ENCODE measurements at regions not wholly inside any gene's neighbourhood (a gene's known extent, or its start where the extent isn't known, plus 50 kb on each side); places are given as distances from the start of the nearest gene placed in this dataset.
"Not testable (repeated sequence)": the region's sequence is repeated elsewhere in the genome, so short reads cannot be mapped to it uniquely, and the experiment has no call there.

- WGBS (ENCODE audit: extremely low coverage, insufficient coverage, low lambda C conversion rate) = no CpG with 5 or more reads among the region's 1 CpG
These were observed 289.3 kb upstream of the PABPC4L start for GRCh38 chr4:134490863-134491262.

DNA sequence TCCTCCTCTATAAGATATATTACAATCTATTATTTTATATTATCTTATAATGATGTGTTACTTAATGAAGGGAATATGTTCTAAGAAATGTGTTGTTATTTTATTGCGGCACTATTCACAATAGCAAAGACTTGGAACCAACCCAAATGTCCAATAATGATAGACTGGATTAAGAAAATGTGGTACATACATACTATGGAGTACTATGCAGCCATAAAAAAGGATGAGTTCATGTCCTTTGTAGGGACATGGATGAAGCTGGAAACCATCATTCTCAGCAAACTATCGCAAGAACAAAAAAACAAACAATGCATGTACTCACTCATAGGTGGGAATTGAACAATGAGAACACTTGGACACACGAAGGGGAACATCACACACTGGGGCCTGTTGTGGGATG is 281.9 kb upstream of the PABPC4L start:
- not testable (repeated sequence) for H3K4me1 ChIP-seq (ENCODE audit: control insufficient read depth, low read depth, low read length); H3K36me3 ChIP-seq (ENCODE audit: control insufficient read depth, insufficient read depth, low read length); H3K56ac ChIP-seq (ENCODE audit: low read length); H3K4ac ChIP-seq (ENCODE audit: low read depth, low read length); H3K23ac ChIP-seq (ENCODE audit: low read length); H2BK15ac ChIP-seq (replicated peaks; ENCODE audit: low read depth); DNase-seq; H3K9ac ChIP-seq (ENCODE audit: low read length); H2BK5ac ChIP-seq (ENCODE audit: low read length); H3K18ac ChIP-seq (ENCODE audit: low read length); H2AK5ac ChIP-seq (ENCODE audit: low read length); H2BK120ac ChIP-seq (ENCODE audit: low read depth, low read length); H4K8ac ChIP-seq (ENCODE audit: low read depth, low read length); H3K4me3 ChIP-seq (ENCODE audit: low read length); H4K5ac ChIP-seq (ENCODE audit: low read length); H3K27ac ChIP-seq (ENCODE audit: low read depth, low read length); H3K79me2 ChIP-seq (ENCODE audit: control insufficient read depth, insufficient read depth, low read length); H3K4me2 ChIP-seq (ENCODE audit: low read length); H3K27me3 ChIP-seq (ENCODE audit: insufficient read depth, low read length, poor library complexity); H3K79me1 ChIP-seq (ENCODE audit: low read length)
- no CpG with 5 or more reads among the region's 3 CpGs for WGBS (ENCODE audit: extremely low coverage, insufficient coverage, low lambda C conversion rate)

More at GRCh38 chr4:134490863-134491262, 289.3 kb upstream of the PABPC4L start:
- H2BK15ac ChIP-seq (replicated peaks; ENCODE audit: low read depth) = no peak overlapping the region
- H2BK120ac ChIP-seq (ENCODE audit: low read depth, low read length) = no peak overlapping the region
- H3K4me1 ChIP-seq (ENCODE audit: control insufficient read depth, low read depth, low read length) = no peaks in the 10 kb centered on the region
- no peak overlapping the region for H2AK5ac ChIP-seq (ENCODE audit: low read length)
- H4K8ac ChIP-seq (ENCODE audit: low read depth, low read length) = no peak overlapping the region
- no peaks in the 10 kb centered on the region for H3K27me3 ChIP-seq (ENCODE audit: insufficient read depth, low read length, poor library complexity)
- no peak overlapping the region for H3K4ac ChIP-seq (ENCODE audit: low read depth, low read length)
- H3K18ac ChIP-seq (ENCODE audit: low read length) = no peak overlapping the region
- no peaks in the 10 kb centered on the region for H3K36me3 ChIP-seq (ENCODE audit: control insufficient read depth, insufficient read depth, low read length)
- no peak overlapping the region for H4K5ac ChIP-seq (ENCODE audit: low read length)
- no peak overlapping the region for H2BK5ac ChIP-seq (ENCODE audit: low read length)
- no peak overlapping the region for H3K27ac ChIP-seq (ENCODE audit: low read depth, low read length)
- no peak overlapping the region for H3K23ac ChIP-seq (ENCODE audit: low read length)
- no peaks in the 10 kb centered on the region for H3K79me1 ChIP-seq (ENCODE audit: low read length)
- no peak for DNase-seq
- H3K56ac ChIP-seq (ENCODE audit: low read length) = no peak overlapping the region
- no peak overlapping the region for H3K4me3 ChIP-seq (ENCODE audit: low read length)
- H3K79me2 ChIP-seq (ENCODE audit: control insufficient read depth, insufficient read depth, low read length) = no peaks in the 10 kb centered on the region
- H3K9ac ChIP-seq (ENCODE audit: low read length) = no peak overlapping the region
- H3K4me2 ChIP-seq (ENCODE audit: low read length) = no peak overlapping the region

GRCh38 chr4:134471569-134471968 is 270.0 kb upstream of the PABPC4L start:
- H3K27me3 ChIP-seq (ENCODE audit: insufficient read depth, low read length, poor library complexity) = no peaks in the 10 kb centered on the region
- H3K9ac ChIP-seq (ENCODE audit: low read length) = no peak overlapping the region
- no peak overlapping the region for H2BK120ac ChIP-seq (ENCODE audit: low read depth, low read length)
- no peak overlapping the region for H3K56ac ChIP-seq (ENCODE audit: low read length)
- H2BK5ac ChIP-seq (ENCODE audit: low read length) = no peak overlapping the region
- no peak overlapping the region for H3K23ac ChIP-seq (ENCODE audit: low read length)
- no peak overlapping the region for H3K4me2 ChIP-seq (ENCODE audit: low read length)
- H2BK15ac ChIP-seq (replicated peaks; ENCODE audit: low read depth) = no peak overlapping the region
- no peaks in the 10 kb centered on the region for H3K79me1 ChIP-seq (ENCODE audit: low read length)
- no peak overlapping the region for H2AK5ac ChIP-seq (ENCODE audit: low read length)
- no peaks in the 10 kb centered on the region for H3K36me3 ChIP-seq (ENCODE audit: control insufficient read depth, insufficient read depth, low read length)
- no peak overlapping the region for H3K27ac ChIP-seq (ENCODE audit: low read depth, low read length)
- no peak overlapping the region for H3K4ac ChIP-seq (ENCODE audit: low read depth, low read length)
- no peak overlapping the region for H3K4me3 ChIP-seq (ENCODE audit: low read length)
- no CpG with 5 or more reads among the region's 1 CpG for WGBS (ENCODE audit: extremely low coverage, insufficient coverage, low lambda C conversion rate)
- no peaks in the 10 kb centered on the region for H3K79me2 ChIP-seq (ENCODE audit: control insufficient read depth, insufficient read depth, low read length)
- no peak overlapping the region for H3K18ac ChIP-seq (ENCODE audit: low read length)
- H3K4me1 ChIP-seq (ENCODE audit: control insufficient read depth, low read depth, low read length) = no peaks in the 10 kb centered on the region
- H4K8ac ChIP-seq (ENCODE audit: low read depth, low read length) = no peak overlapping the region
- no peak for DNase-seq
- H4K5ac ChIP-seq (ENCODE audit: low read length) = no peak overlapping the region

GRCh38 chr4:134470544-134470943 is 269.0 kb upstream of the PABPC4L start:
- H2AK5ac ChIP-seq (ENCODE audit: low read length) = no peak overlapping the region
- DNase-seq = peak; percentile 85
- no peak overlapping the region for H2BK120ac ChIP-seq (ENCODE audit: low read depth, low read length)
- H3K4me1 ChIP-seq (ENCODE audit: control insufficient read depth, low read depth, low read length) = no peaks in the 10 kb centered on the region
- H3K4me3 ChIP-seq (ENCODE audit: low read length) = no peak overlapping the region
- H3K23ac ChIP-seq (ENCODE audit: low read length) = no peak overlapping the region
- H2BK15ac ChIP-seq (replicated peaks; ENCODE audit: low read depth) = no peak overlapping the region
- no CpG with 5 or more reads among the region's 2 CpGs for WGBS (ENCODE audit: extremely low coverage, insufficient coverage, low lambda C conversion rate)
- H2BK5ac ChIP-seq (ENCODE audit: low read length) = no peak overlapping the region
- H4K5ac ChIP-seq (ENCODE audit: low read length) = no peak overlapping the region
- no peak overlapping the region for H4K8ac ChIP-seq (ENCODE audit: low read depth, low read length)
- no peak overlapping the region for H3K9ac ChIP-seq (ENCODE audit: low read length)
- H3K27me3 ChIP-seq (ENCODE audit: insufficient read depth, low read length, poor library complexity) = no peaks in the 10 kb centered on the region
- H3K36me3 ChIP-seq (ENCODE audit: control insufficient read depth, insufficient read depth, low read length) = no peaks in the 10 kb centered on the region
- H3K79me2 ChIP-seq (ENCODE audit: control insufficient read depth, insufficient read depth, low read length) = no peaks in the 10 kb centered on the region
- H3K27ac ChIP-seq (ENCODE audit: low read depth, low read length) = no peak overlapping the region
- no peak overlapping the region for H3K4ac ChIP-seq (ENCODE audit: low read depth, low read length)
- H3K18ac ChIP-seq (ENCODE audit: low read length) = no peak overlapping the region
- H3K79me1 ChIP-seq (ENCODE audit: low read length) = no peaks in the 10 kb centered on the region
- no peak overlapping the region for H3K4me2 ChIP-seq (ENCODE audit: low read length)
- no peak overlapping the region for H3K56ac ChIP-seq (ENCODE audit: low read length)

- Histone ChIP-seq H3K27ac (ENCODE audit: low read depth, low read length) (no peak overlapping the region), H3K79me1 (ENCODE audit: low read length) (no peaks in the 10 kb centered on the region), H3K27me3 (ENCODE audit: insufficient read depth, low read length, poor library complexity) (no peaks in the 10 kb centered on the region), H3K79me2 (ENCODE audit: control insufficient read depth, insufficient read depth, low read length) (no peaks in the 10 kb centered on the region), H2BK5ac (ENCODE audit: low read length) (no peak overlapping the region), H2BK120ac (ENCODE audit: low read depth, low read length) (no peak overlapping the region), H2BK15ac (replicated peaks; ENCODE audit: low read depth) (no peak overlapping the region), H4K8ac (ENCODE audit: low read depth, low read length) (no peak overlapping the region), H3K18ac (ENCODE audit: low read length) (no peak overlapping the region), H2AK5ac (ENCODE audit: low read length) (no peak overlapping the region), H3K4ac (ENCODE audit: low read depth, low read length) (no peak overlapping the region), H3K23ac (ENCODE audit: low read length) (no peak overlapping the region), H3K36me3 (ENCODE audit: control insufficient read depth, insufficient read depth, low read length) (no peaks in the 10 kb centered on the region), H3K4me2 (ENCODE audit: low read length) (no peak overlapping the region), H3K4me1 (ENCODE audit: control insufficient read depth, low read depth, low read length) (no peaks in the 10 kb centered on the region), H4K5ac (ENCODE audit: low read length) (no peak overlapping the region), H3K56ac (ENCODE audit: low read length) (no peak overlapping the region), H3K9ac (ENCODE audit: low read length) (no peak overlapping the region), H3K4me3 (ENCODE audit: low read length) (no peak overlapping the region)
- peak; percentile 62 for DNase-seq
These were observed 263.8 kb upstream of the PABPC4L start for GRCh38 chr4:134465417-134465816.

- DNase-seq = no peak
- Histone ChIP-seq H3K4me2 (ENCODE audit: low read length) (no peak overlapping the region), H2BK5ac (ENCODE audit: low read length) (no peak overlapping the region), H3K27me3 (ENCODE audit: insufficient read depth, low read length, poor library complexity) (no peaks in the 10 kb centered on the region), H3K9ac (ENCODE audit: low read length) (no peak overlapping the region), H2AK5ac (ENCODE audit: low read length) (no peak overlapping the region), H3K79me1 (ENCODE audit: low read length) (no peaks in the 10 kb centered on the region), H4K5ac (ENCODE audit: low read length) (no peak overlapping the region), H3K4me1 (ENCODE audit: control insufficient read depth, low read depth, low read length) (no peaks in the 10 kb centered on the region), H3K4ac (ENCODE audit: low read depth, low read length) (no peak overlapping the region), H3K56ac (ENCODE audit: low read length) (peak overlapping the region; percentile 8), H3K36me3 (ENCODE audit: control insufficient read depth, insufficient read depth, low read length) (no peaks in the 10 kb centered on the region), H2BK15ac (replicated peaks; ENCODE audit: low read depth) (no peak overlapping the region), H4K8ac (ENCODE audit: low read depth, low read length) (no peak overlapping the region), H3K79me2 (ENCODE audit: control insufficient read depth, insufficient read depth, low read length) (no peaks in the 10 kb centered on the region), H3K27ac (ENCODE audit: low read depth, low read length) (no peak overlapping the region), H3K18ac (ENCODE audit: low read length) (no peak overlapping the region), H3K23ac (ENCODE audit: low read length) (no peak overlapping the region), H2BK120ac (ENCODE audit: low read depth, low read length) (no peak overlapping the region), H3K4me3 (ENCODE audit: low read length) (no peak overlapping the region)
- WGBS (ENCODE audit: extremely low coverage, insufficient coverage, low lambda C conversion rate) = 100% methylated on average over 2 of the region's 5 CpGs
These were observed 262.2 kb upstream of the PABPC4L start for GRCh38 chr4:134463771-134464170.
